ENCODE measurements at regions not wholly inside any gene's neighbourhood (a gene's known extent, or its start where the extent isn't known, plus 50 kb on each side); places are given as distances from the start of the nearest gene placed in this dataset.

DNA sequence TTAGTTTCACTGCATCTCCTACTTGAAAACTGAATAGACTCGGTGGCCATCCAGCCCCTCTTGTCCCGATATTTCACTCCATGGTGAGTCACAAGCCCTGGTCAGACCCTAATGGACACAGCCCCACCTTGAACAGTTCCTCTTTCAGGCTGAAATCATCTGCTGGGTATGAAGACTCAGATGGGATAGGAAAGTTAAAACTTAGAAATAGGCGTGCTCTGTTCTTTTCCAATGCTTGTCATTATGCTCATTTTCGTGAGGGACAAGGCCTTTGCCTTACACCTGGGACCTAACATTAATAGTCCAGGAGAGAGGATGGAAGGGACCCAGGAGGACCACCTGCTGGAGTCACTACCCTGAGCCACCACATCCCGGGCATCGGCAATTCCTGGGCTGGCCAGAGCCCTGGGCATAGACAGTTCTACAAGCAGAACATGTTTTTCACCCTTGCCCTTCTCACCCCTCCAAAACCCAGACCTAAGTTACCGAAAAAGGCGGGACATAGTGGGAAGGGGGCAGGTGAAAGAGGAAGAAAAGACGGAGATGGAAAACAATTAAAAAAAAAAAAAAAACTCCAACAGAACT lies 278.3 kb downstream of the SOX9 start:
- intact Hi-C loops (cut with DNase I): no loop called here
- H3K27ac ChIP-seq: no peak overlapping the region
- H3K9me3 ChIP-seq: no peaks in the 10 kb centered on the region
- no peaks in the 10 kb centered on the region for H3K27me3 ChIP-seq (ENCODE audit: low read depth)
- no peaks in the 10 kb centered on the region for H3K36me3 ChIP-seq
- no peak overlapping the region for H3K4me3 ChIP-seq
- ATAC-seq (no peak), DNase-seq (no peak)
- no peaks in the 10 kb centered on the region for H3K4me1 ChIP-seq
- TF ChIP-seq, protein P1, sequence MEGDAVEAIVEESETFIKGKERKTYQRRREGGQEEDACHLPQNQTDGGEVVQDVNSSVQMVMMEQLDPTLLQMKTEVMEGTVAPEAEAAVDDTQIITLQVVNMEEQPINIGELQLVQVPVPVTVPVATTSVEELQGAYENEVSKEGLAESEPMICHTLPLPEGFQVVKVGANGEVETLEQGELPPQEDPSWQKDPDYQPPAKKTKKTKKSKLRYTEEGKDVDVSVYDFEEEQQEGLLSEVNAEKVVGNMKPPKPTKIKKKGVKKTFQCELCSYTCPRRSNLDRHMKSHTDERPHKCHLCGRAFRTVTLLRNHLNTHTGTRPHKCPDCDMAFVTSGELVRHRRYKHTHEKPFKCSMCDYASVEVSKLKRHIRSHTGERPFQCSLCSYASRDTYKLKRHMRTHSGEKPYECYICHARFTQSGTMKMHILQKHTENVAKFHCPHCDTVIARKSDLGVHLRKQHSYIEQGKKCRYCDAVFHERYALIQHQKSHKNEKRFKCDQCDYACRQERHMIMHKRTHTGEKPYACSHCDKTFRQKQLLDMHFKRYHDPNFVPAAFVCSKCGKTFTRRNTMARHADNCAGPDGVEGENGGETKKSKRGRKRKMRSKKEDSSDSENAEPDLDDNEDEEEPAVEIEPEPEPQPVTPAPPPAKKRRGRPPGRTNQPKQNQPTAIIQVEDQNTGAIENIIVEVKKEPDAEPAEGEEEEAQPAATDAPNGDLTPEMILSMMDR (IDR thresholded peaks at IDR 0.05): no peak

- ATAC-seq (no peak), DNase-seq (no peak)
- TF ChIP-seq, protein P1 (IDR thresholded peaks at IDR 0.05): no peak
- Histone ChIP-seq H3K4me3 (no peak overlapping the region), H3K36me3 (no peaks in the 10 kb centered on the region), H3K4me1 (no peaks in the 10 kb centered on the region), H3K27me3 (ENCODE audit: low read depth) (no peaks in the 10 kb centered on the region), H3K27ac (no peak overlapping the region), H3K9me3 (no peaks in the 10 kb centered on the region)
- intact Hi-C loops (cut with DNase I): no loop called here
Measured at GRCh38 chr17:72399608-72400487, 279.0 kb downstream of the SOX9 start.

DNA sequence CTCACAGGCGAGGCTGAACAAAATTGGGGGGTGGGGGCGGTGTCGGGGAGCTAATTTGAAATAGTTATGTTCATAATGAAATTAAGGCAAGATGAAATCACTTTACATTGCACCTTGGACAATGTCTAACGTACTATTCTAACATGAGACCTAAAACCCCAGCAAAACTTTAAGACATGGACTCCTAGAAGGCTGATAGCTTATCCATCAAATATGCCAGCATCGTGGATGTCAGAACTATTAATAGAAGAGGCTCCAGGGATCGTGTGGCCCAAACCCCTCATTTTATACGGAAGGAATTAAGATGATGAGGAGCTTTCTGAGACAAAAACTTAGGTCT lies 279.6 kb downstream of the SOX9 start:
- H3K27me3 ChIP-seq (ENCODE audit: low read depth): no peaks in the 10 kb centered on the region
- H3K4me1 ChIP-seq: no peaks in the 10 kb centered on the region
- TF ChIP-seq, protein P1 (IDR thresholded peaks at IDR 0.05): no peak
- no peak overlapping the region for H3K4me3 ChIP-seq
- H3K9me3 ChIP-seq: no peaks in the 10 kb centered on the region
- no peaks in the 10 kb centered on the region for H3K36me3 ChIP-seq
- intact Hi-C loops (cut with DNase I): no loop called here
- no peak overlapping the region for H3K27ac ChIP-seq
- no peak for DNase-seq
- ATAC-seq: no peak

- ATAC-seq (no peak), DNase-seq (no peak)
- H3K9me3 ChIP-seq: no peaks in the 10 kb centered on the region
- intact Hi-C loops (cut with DNase I): no loop called here
- H3K27ac ChIP-seq: no peak overlapping the region
- H3K4me1 ChIP-seq: no peaks in the 10 kb centered on the region
- no peak overlapping the region for H3K4me3 ChIP-seq
- TF ChIP-seq, protein P1 (IDR thresholded peaks at IDR 0.05): no peak
- H3K36me3 ChIP-seq: no peaks in the 10 kb centered on the region
- no peaks in the 10 kb centered on the region for H3K27me3 ChIP-seq (ENCODE audit: low read depth)
Measured at GRCh38 chr17:72400863-72401262, 280.0 kb downstream of the SOX9 start.

DNA sequence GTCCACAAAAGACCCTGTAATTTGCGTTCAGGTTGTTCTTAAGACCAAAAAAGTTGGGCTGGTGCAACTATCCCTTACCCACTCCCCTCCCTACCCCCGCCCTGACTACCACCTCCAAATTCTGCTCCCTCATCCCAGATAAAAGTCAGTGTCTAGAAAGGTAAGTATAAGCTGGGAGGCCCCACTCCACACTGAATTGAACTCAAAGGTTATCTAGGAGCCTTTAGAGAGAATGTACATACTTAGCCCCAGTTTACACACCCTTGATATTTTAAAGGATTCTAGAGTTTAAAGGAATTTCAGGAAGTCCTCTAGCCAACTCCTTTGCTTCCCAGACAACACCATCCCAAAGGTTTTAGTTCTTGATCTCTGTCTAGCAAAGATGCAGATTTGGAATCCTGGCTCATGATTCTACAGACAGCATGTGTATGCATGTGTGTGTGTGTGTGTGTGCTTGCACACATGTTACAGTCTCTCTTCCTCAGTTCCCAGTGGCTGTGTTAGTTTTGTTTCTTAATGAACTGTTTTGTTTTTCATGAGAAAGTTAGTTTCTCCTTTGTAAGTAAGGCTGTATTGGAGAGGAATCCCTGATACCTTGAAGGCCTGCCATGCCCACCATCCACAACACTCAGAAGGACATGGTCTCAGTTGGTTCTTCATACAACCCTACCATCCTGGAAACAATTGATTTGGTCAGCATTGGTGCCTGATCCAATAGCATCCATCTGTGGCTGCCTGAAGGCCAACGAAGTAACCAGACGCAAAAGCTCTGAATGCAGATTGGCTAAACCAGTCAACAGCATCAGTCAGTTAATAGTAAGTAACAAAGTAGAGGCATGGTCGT lies 281.3 kb downstream of the SOX9 start:
- Histone ChIP-seq H3K27me3 (ENCODE audit: low read depth) (no peaks in the 10 kb centered on the region), H3K4me3 (no peak overlapping the region), H3K4me1 (no peaks in the 10 kb centered on the region), H3K9me3 (no peaks in the 10 kb centered on the region), H3K27ac (no peak overlapping the region), H3K36me3 (no peaks in the 10 kb centered on the region)
- DNase-seq (no peak), ATAC-seq (no peak)
- TF ChIP-seq, protein P1 (IDR thresholded peaks at IDR 0.05): no peak
- intact Hi-C loops (cut with DNase I): no loop called here
